ENCODE measurements at regions not wholly inside any gene's neighbourhood (a gene's known extent, or its start where the extent isn't known, plus 50 kb on each side); places are given as distances from the start of the nearest gene placed in this dataset.

DNA sequence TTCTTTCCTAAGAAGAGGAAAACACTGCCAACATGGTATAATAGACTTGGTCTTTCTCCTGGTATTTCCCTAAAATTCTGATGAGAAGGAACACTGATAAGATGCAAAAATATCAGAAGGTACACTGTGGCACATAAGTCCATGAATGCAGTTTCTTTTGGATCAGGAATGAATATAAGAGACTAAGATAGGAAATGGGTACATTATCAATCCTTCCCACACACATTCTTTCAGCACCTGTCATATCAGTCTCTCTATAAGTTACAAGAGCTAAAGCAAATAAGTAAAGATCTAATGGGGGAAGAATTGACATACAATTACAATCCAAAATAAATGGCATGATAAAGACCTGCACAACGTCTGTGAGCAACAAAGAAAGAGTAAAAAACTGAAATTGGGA is 1101.0 kb downstream of the ROBO2 start:
- TF ChIP-seq, protein P1, sequence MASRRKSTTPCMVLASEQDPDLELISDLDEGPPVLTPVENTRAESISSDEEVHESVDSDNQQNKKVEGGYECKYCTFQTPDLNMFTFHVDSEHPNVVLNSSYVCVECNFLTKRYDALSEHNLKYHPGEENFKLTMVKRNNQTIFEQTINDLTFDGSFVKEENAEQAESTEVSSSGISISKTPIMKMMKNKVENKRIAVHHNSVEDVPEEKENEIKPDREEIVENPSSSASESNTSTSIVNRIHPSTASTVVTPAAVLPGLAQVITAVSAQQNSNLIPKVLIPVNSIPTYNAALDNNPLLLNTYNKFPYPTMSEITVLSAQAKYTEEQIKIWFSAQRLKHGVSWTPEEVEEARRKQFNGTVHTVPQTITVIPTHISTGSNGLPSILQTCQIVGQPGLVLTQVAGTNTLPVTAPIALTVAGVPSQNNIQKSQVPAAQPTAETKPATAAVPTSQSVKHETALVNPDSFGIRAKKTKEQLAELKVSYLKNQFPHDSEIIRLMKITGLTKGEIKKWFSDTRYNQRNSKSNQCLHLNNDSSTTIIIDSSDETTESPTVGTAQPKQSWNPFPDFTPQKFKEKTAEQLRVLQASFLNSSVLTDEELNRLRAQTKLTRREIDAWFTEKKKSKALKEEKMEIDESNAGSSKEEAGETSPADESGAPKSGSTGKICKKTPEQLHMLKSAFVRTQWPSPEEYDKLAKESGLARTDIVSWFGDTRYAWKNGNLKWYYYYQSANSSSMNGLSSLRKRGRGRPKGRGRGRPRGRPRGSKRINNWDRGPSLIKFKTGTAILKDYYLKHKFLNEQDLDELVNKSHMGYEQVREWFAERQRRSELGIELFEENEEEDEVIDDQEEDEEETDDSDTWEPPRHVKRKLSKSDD (CRISPR knock-in tag; IDR thresholded peaks at IDR 0.05; ENCODE audit: low read depth) = no peak
- TF ChIP-seq POLR2AphosphoS5 (IDR thresholded peaks at IDR 0.05; ENCODE audit: low read depth, low read length) = no peak
- TF ChIP-seq, protein P2, sequence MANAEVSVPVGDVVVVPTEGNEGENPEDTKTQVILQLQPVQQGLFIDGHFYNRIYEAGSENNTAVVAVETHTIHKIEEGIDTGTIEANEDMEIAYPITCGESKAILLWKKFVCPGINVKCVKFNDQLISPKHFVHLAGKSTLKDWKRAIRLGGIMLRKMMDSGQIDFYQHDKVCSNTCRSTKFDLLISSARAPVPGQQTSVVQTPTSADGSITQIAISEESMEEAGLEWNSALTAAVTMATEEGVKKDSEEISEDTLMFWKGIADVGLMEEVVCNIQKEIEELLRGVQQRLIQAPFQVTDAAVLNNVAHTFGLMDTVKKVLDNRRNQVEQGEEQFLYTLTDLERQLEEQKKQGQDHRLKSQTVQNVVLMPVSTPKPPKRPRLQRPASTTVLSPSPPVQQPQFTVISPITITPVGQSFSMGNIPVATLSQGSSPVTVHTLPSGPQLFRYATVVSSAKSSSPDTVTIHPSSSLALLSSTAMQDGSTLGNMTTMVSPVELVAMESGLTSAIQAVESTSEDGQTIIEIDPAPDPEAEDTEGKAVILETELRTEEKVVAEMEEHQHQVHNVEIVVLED (CRISPR knock-in tag; IDR thresholded peaks at IDR 0.05; ENCODE audit: borderline replicate concordance) = no peak
- TF ChIP-seq, protein P3, sequence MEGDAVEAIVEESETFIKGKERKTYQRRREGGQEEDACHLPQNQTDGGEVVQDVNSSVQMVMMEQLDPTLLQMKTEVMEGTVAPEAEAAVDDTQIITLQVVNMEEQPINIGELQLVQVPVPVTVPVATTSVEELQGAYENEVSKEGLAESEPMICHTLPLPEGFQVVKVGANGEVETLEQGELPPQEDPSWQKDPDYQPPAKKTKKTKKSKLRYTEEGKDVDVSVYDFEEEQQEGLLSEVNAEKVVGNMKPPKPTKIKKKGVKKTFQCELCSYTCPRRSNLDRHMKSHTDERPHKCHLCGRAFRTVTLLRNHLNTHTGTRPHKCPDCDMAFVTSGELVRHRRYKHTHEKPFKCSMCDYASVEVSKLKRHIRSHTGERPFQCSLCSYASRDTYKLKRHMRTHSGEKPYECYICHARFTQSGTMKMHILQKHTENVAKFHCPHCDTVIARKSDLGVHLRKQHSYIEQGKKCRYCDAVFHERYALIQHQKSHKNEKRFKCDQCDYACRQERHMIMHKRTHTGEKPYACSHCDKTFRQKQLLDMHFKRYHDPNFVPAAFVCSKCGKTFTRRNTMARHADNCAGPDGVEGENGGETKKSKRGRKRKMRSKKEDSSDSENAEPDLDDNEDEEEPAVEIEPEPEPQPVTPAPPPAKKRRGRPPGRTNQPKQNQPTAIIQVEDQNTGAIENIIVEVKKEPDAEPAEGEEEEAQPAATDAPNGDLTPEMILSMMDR (CRISPR knock-in tag; IDR thresholded peaks at IDR 0.05) = no peak
- TF ChIP-seq ZNF225 (CRISPR knock-in tag; IDR thresholded peaks at IDR 0.05) = no peak
- no peak for TF ChIP-seq SOX13 (IDR thresholded peaks at IDR 0.05)
- TF ChIP-seq SOX13 (CRISPR knock-in tag; conservative IDR thresholded peaks at IDR 0.05 in 1 of 2, IDR thresholded peaks at IDR 0.05 in 1 of 2) = no peak
- no peak for TF ChIP-seq EP300 (IDR thresholded peaks at IDR 0.05; ENCODE audit: low read depth in 2 of 2, low read length in 2 of 2)
- TF ChIP-seq EP300 (CRISPR knock-in tag; IDR thresholded peaks at IDR 0.05; ENCODE audit: borderline replicate concordance) = no peak
- TF ChIP-seq, protein P4, sequence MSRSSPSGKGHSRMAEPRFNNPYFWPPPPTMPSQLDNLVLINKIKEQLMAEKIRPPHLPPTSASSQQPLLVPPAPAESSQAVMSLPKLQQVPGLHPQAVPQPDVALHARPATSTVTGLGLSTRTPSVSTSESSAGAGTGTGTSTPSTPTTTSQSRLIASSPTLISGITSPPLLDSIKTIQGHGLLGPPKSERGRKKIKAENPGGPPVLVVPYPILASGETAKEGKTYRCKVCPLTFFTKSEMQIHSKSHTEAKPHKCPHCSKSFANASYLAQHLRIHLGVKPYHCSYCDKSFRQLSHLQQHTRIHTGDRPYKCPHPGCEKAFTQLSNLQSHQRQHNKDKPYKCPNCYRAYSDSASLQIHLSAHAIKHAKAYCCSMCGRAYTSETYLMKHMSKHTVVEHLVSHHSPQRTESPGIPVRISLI (CRISPR knock-in tag; IDR thresholded peaks at IDR 0.05; ENCODE audit: borderline replicate concordance) = no peak
- TF ChIP-seq ZNF605 (CRISPR knock-in tag; IDR thresholded peaks at IDR 0.05) = no peak
- TF ChIP-seq HDAC1 (CRISPR knock-in tag; IDR thresholded peaks at IDR 0.05) = no peak
- no peak for TF ChIP-seq TAF1 (CRISPR knock-in tag; IDR thresholded peaks at IDR 0.05)
- TF ChIP-seq, protein P5, sequence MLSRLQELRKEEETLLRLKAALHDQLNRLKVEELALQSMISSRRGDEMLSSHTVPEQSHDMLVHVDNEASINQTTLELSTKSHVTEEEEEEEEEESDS (CRISPR knock-in tag; IDR thresholded peaks at IDR 0.05; ENCODE audit: borderline replicate concordance) = no peak
- TF ChIP-seq SIN3A (IDR thresholded peaks at IDR 0.05; ENCODE audit: borderline replicate concordance, low read depth, low read length) = no peak
